H1 (cell line): ENCODE measurements at regions not wholly inside any gene's neighbourhood (a gene's known extent, or its start where the extent isn't known, plus 50 kb on each side); places are given as distances from the start of the nearest gene placed in this dataset.

Source experiments
- ASH2L ChIP-seq: fragments of 200-600, 300-600 bp; sonication (generic); IDR thresholded peaks from one replicate; pipeline ENCODE4 v1.7.1; 2017; ENCODE audit warnings: low read length
- CHD2 ChIP-seq: IDR thresholded peaks from 2 replicates; pipeline ENCODE4 v1.6.1; 2012; ENCODE audit warnings: low read length, improper control_type of control experiment
- CTCF ChIP-seq, 3 experiments: IDR thresholded peaks; 1 replicate in 2 of 3; 2 replicates in 1 of 3; pipeline versions ENCODE4 v1.5.1 to v1.6.1; 2011; ENCODE audit warnings: low read length in 3 of 3, mild to moderate bottlenecking in 3 of 3, inconsistent platforms in 2 of 3, low read depth in 1 of 3, moderate library complexity in 1 of 3; ENCODE audit not compliant: insufficient read depth in 1 of 3; ENCODE audit errors: control extremely low read depth in 1 of 3
- EP300 ChIP-seq, 2 experiments: IDR thresholded peaks; 1 replicate in 1 of 2; 2 replicates in 1 of 2; pipeline ENCODE4 v1.6.1; 2011 to 2012; ENCODE audit warnings: low read depth in 2 of 2, low read length in 2 of 2, mild to moderate bottlenecking in 2 of 2, borderline replicate concordance in 1 of 2, inconsistent platforms in 1 of 2, moderate library complexity in 1 of 2
- GABPA ChIP-seq: IDR thresholded peaks from 2 replicates; pipeline ENCODE4 v1.6.1; 2011; ENCODE audit warnings: mild to moderate bottlenecking, low read length, moderate library complexity, borderline replicate concordance; ENCODE audit not compliant: insufficient read depth
- HDAC2 ChIP-seq, 2 experiments: fragments of 300-600 bp in 1 of 2; sonication (generic) in 1 of 2; IDR thresholded peaks; 2 replicates each; pipeline ENCODE4 v1.6.1; 2011 to 2012; ENCODE audit warnings: low read depth in 2 of 2, low read length in 2 of 2, mild to moderate bottlenecking in 2 of 2, moderate library complexity in 2 of 2, borderline replicate concordance in 1 of 2, inconsistent platforms in 1 of 2
- JUND ChIP-seq: IDR thresholded peaks from 2 replicates; pipeline ENCODE4 v1.6.1; 2011; ENCODE audit warnings: mild to moderate bottlenecking, improper control_type of control experiment, low read length
- KDM5A ChIP-seq: fragments of 200-600 bp; IDR thresholded peaks from 2 replicates; pipeline ENCODE4 v1.7.1; 2012; ENCODE audit warnings: mild to moderate bottlenecking, low read length, inconsistent platforms, mixed read lengths
- POLR2A ChIP-seq, 2 experiments: IDR thresholded peaks; 1 replicate in 1 of 2; 2 replicates in 1 of 2; pipeline ENCODE4 v1.6.1; 2011; ENCODE audit warnings: low read depth in 2 of 2, low read length in 2 of 2, mild to moderate bottlenecking in 2 of 2; ENCODE audit errors: control extremely low read depth in 1 of 2
- POLR2AphosphoS5 ChIP-seq: IDR thresholded peaks from 2 replicates; pipeline ENCODE4 v1.6.1; 2011; ENCODE audit warnings: low read depth, low read length
- SIN3A ChIP-seq, 2 experiments: IDR thresholded peaks in 1 of 2; conservative IDR thresholded peaks in 1 of 2; 2 replicates each; pipeline ENCODE4 v1.6.1; 2011 to 2012; ENCODE audit warnings: low read length in 2 of 2, improper control_type of control experiment in 1 of 2, low read depth in 1 of 2, mild to moderate bottlenecking in 1 of 2
- SRF ChIP-seq: IDR thresholded peaks from 2 replicates; pipeline ENCODE4 v1.6.1; 2011; ENCODE audit warnings: mild to moderate bottlenecking, low read depth, low read length, moderate library complexity
- TCF12 ChIP-seq: IDR thresholded peaks from 2 replicates; pipeline ENCODE4 v1.6.1; 2011; ENCODE audit warnings: low read depth, mild to moderate bottlenecking, low read length

- no peak for TF ChIP-seq HDAC2 (IDR thresholded peaks at IDR 0.05; ENCODE audit: borderline replicate concordance in 1 of 2, low read depth in 2 of 2, low read length in 2 of 2)
- TF ChIP-seq JUND = no peak
- TF ChIP-seq KDM5A = no peak
- TF ChIP-seq CTCF (IDR thresholded peaks at IDR 0.05; ENCODE audit: control extremely low read depth in 1 of 3, insufficient read depth in 1 of 3, low read depth in 1 of 3, low read length in 3 of 3) = no peak
- no peak for TF ChIP-seq GABPA
- no peak for TF ChIP-seq POLR2AphosphoS5
- TF ChIP-seq SIN3A (conservative IDR thresholded peaks at IDR 0.05 in 1 of 2, IDR thresholded peaks at IDR 0.05 in 1 of 2; ENCODE audit: low read depth in 1 of 2, low read length in 2 of 2) = no peak
- no peak for TF ChIP-seq TCF12
- no peak for TF ChIP-seq CHD2
- no peak for TF ChIP-seq SRF
- no peak for TF ChIP-seq EP300 (IDR thresholded peaks at IDR 0.05; ENCODE audit: borderline replicate concordance in 1 of 2, low read depth in 2 of 2, low read length in 2 of 2)
- no peak for TF ChIP-seq POLR2A (IDR thresholded peaks at IDR 0.05; ENCODE audit: control extremely low read depth in 1 of 2, low read depth in 2 of 2, low read length in 2 of 2)
- TF ChIP-seq ASH2L = no peak
These were observed 310.2 kb upstream of the GALNT5 start for GRCh38 chr2:156947261-156947660.
